GM12865 (cell line): ENCODE measurements at regions not wholly inside any gene's neighbourhood (a gene's known extent, or its start where the extent isn't known, plus 50 kb on each side); places are given as distances from the start of the nearest gene placed in this dataset.
"Not testable (repeated sequence)": the region's sequence is repeated elsewhere in the genome, so short reads cannot be mapped to it uniquely, and the experiment has no call there.

ENCODE experiments used
- DNase-seq: peaks from one replicate; pipeline ENCODE4 v3.0.0; 2010; ENCODE audit warnings: low read depth
- H3K4me3 ChIP-seq: 2 replicates; pipeline ENCODE4 v1.5.1; 2011; ENCODE audit warnings: mild to moderate bottlenecking, low read depth, low read length, control low read depth
- TF ChIP-seq, protein P1 (sequence below): IDR thresholded peaks from 2 replicates; pipeline ENCODE4 v1.5.1; 2011; ENCODE audit warnings: low read length, control low read depth, low read depth, inconsistent platforms; ENCODE audit not compliant: insufficient read depth; ENCODE audit errors: missing control alignments

DNA sequence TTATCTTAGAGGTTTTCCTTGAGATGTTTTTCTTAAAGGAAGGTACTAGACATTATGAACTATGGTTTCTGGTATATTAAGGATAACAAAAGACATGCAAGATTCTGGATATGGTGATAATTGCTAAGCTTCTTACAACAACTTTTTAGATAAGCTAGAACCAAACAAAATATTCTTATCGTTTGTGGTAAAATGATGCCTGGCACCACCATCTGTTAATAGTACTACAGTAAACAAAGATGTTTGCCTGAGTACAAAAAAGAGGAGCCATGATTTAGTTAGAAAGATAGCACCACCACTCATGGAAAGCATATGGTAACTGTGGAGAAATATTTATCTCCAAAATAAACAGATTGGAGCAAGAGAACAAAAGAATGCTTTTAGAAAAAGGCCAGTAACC, 747.3 kb downstream of the COL12A1 start:
- DNase-seq = no peak
- TF ChIP-seq, protein P1, sequence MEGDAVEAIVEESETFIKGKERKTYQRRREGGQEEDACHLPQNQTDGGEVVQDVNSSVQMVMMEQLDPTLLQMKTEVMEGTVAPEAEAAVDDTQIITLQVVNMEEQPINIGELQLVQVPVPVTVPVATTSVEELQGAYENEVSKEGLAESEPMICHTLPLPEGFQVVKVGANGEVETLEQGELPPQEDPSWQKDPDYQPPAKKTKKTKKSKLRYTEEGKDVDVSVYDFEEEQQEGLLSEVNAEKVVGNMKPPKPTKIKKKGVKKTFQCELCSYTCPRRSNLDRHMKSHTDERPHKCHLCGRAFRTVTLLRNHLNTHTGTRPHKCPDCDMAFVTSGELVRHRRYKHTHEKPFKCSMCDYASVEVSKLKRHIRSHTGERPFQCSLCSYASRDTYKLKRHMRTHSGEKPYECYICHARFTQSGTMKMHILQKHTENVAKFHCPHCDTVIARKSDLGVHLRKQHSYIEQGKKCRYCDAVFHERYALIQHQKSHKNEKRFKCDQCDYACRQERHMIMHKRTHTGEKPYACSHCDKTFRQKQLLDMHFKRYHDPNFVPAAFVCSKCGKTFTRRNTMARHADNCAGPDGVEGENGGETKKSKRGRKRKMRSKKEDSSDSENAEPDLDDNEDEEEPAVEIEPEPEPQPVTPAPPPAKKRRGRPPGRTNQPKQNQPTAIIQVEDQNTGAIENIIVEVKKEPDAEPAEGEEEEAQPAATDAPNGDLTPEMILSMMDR = no peak
- H3K4me3 ChIP-seq = no peak overlapping the region

DNA sequence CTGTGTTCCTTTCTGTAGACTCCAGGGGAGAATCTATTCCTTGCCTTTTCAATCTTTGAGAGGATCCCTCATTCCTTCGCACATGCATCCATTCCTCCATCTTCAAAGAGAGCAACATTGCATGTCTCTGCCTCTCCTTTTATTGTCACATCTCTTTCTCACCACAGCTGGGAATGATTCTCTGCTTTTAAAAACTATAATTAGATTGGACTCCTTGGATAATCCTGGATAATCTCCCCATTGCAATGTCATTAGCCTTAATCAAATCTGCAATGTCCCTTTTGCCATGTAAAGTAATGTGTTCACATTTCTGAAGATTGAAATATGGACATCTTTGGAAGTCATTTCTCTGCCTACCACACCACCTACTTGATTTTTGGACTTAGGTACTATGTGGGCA, 750.1 kb downstream of the COL12A1 start:
- H3K4me3 ChIP-seq = no peak overlapping the region
- TF ChIP-seq, protein P1 = no peak
- DNase-seq = no peak

DNA sequence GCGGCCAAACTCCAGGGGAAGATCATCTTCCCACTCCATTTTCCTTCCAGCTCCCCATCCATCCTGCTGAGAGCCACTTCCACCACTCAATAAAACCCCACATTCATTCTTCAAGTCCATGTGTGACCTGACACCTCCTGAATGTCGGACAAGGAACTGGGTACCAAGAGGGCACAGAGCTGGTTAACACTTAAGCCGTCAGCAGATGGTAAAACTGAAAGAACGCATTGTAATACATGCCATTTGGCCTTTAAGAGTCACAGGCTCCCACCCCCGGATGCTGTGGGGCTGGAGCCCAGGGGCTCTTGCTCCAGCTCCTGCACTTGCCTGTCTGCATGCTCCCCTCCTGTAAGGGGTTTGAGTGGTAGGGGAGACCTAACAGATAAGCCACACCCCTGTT, 753.9 kb downstream of the COL12A1 start:
- TF ChIP-seq, protein P1 = no peak
- DNase-seq = no peak
- H3K4me3 ChIP-seq = no peak overlapping the region

DNA sequence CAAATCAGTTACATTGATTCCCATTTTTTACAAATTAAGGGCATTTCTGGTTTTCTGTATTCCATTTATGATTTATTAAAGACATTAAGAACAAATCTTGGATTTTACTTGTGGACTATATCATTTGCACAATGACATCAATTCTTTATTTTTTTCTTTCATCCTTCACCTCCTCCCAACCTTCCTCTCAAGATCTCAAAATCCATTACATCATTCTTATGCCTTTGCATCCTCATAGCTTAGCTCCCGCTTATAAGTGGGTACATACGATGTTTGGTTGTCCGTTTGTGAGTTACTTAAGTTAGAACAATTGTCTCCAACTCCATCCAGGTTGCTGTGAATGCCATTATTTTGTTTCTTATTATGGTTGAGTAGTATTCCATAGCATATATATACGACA, 752.8 kb downstream of the CD109 start:
- no peak for DNase-seq
- TF ChIP-seq, protein P1 = no peak
- H3K4me3 ChIP-seq = no peak overlapping the region

DNA sequence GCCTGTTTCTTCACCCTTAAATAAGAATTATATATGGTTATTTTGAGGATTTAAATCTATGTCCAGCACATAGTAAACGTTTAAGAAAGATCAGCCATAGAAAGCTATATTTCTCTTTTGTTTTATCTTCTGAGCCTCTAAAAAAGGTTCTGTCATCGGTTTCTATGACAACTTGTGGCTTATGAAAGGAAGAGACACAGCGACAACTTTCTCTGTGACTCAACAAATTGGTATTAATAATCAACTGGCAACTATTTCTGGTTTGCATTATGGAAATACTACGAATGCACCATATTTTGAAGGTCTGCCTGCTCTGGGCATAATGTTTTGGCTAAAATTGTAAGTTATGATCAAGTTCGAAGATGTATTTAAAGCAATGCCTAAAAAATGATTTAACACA, 751.0 kb downstream of the CD109 start:
- peak; percentile 18 for DNase-seq
- H3K4me3 ChIP-seq = no peak overlapping the region
- TF ChIP-seq, protein P1 = no peak

DNA sequence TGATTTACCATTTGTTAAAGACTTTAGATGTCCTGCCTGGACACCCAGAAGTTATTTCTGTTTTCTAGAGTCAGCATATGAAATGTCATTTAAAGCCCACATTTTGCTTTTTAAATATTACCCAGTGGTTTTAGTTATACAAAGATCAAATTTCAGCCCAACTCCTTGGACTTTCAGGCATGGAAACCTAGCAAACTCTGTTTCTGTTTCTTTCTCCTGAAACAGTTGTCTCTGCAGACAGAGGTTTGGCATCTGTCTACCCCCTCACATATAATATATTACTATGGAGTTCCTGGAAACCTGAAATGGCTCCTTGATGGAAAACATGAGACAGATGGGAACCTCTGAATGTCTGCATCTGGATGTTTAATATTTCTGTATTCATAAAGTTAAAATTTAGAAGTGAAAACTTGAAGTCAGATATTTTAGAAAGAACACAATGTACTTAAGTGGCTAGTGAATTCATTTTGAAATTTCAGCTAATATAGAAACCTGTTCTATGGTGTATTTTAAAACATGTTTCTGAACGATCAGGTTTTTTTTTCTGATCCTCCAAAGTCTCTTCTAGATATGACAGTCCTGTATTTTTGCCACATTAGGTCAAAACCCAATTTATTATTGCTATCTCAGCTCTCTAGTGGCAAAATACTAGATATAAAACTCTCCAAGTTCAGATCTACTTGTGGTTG, 743.3 kb downstream of the CD109 start:
- TF ChIP-seq, protein P1 = no peak
- DNase-seq = no peak
- H3K4me3 ChIP-seq = no peak overlapping the region

DNA sequence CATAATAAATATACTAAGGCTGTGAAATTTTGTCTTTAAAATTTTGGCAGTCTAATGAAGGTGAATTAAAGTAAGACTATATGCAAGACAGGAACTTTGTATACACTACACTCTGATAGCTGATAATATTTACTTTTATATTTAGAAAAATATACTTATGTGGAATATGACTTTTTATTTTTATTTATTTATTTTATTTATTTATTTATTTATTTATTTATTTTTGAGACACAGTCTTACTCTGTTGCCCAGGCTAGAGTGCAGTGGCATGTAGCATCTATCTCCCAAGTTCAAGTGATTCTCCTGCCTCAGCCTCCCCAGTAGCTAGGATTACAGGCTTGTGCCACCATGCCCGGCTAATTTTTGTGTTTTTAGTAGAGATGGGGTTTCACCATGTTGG, 742.4 kb downstream of the CD109 start:
- not testable (repeated sequence) for DNase-seq, H3K4me3 ChIP-seq

DNA sequence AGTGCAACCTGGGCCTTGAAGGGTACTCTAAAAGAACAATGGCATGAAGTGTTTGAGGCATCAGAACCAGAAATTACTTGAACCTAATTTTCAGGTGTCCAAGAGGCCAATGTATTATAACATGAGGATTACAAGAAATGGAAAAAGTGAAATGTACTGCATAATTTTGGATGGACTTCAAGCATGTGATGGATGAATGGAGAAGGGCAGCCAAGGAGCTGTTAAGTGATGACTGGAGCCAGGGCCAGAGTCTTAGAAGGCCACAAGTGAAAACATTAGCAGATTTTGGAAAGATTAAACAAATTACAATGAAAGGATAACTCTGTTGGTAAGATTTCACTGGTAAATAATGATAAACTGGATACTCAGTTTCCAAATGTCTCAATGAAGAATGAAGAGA, 738.2 kb downstream of the CD109 start:
- TF ChIP-seq, protein P1 = no peak
- no peak overlapping the region for H3K4me3 ChIP-seq
- no peak for DNase-seq
